GM19035 (cell line): ENCODE measurements at regions not wholly inside any gene's neighbourhood (a gene's known extent, or its start where the extent isn't known, plus 50 kb on each side); places are given as distances from the start of the nearest gene placed in this dataset.
A peak's percentile ranks its signal among the peaks of the same experiment; 100 is the strongest.

Experiments
- ATAC-seq: cut with Tn5 transposase; IDR thresholded peaks from one replicate; pipeline ENCODE4 v1.9.1; 2021; ENCODE audit not compliant: unreplicated experiment

DNA sequence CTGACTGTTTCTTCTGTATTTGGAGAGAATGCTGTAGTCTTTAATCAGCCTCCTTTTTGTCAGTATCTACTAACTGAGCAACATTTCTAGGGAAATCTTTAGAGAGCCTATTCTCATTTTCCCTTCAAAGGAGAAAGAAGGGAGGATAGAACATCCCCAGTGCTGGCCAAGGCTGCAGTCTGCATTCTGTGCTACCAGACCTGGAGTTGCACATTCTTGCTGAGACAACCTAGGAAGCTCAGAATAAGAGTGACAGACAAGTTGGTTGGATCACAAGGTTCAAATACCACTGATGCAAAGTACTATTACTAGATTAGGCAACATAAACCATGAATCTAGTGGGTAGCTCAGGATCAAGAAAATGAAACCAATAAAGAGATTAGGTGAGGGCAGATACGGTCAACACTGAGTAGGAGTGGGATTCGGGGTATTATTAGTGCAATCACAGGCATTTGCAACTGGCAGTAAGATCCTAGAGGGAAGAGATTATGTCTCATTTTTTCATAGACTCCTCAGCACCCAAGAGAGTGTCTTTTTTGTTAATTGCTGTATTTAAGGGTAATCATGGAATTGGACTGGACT is 213.5 kb upstream of the FAM83B start:
- ATAC-seq = no peak

DNA sequence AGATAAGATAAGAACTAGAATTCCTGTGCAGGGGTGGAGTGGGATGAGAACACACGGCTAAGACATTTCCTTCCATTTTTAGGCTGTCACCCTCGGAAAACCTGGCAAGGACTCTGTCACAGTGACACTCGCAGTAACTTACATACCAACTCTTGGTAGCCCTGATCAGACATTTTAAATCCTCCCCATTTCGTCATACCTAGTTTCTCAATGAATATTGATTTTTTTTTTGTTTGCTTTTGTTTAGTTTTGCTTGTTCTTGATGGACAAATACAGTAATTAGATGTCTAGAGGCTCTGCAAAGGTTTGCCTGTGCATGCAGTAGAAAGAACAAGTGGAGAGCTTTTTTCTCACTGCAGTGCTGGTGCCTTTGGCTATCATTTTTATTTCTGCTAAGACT is 213.0 kb upstream of the FAM83B start:
- no peak for ATAC-seq

DNA sequence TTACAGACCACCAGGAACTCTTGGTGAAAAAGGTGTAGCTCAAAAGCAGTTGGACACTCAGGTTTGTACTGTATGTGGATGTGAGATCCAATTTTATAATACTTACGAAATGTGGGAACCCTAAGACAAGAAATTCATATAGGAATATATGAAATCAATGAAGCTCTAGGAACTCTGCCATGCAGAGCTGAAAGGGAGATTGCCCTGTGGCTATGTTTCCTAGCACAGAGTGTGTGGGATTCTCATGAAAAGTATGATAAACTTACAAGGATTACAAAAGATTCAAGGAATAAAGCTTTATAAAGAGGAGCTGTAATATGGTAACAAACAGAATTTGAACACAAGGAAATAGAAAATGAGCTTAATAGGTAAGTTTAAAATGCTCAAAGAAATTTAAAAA is 205.7 kb upstream of the FAM83B start:
- no peak for ATAC-seq

DNA sequence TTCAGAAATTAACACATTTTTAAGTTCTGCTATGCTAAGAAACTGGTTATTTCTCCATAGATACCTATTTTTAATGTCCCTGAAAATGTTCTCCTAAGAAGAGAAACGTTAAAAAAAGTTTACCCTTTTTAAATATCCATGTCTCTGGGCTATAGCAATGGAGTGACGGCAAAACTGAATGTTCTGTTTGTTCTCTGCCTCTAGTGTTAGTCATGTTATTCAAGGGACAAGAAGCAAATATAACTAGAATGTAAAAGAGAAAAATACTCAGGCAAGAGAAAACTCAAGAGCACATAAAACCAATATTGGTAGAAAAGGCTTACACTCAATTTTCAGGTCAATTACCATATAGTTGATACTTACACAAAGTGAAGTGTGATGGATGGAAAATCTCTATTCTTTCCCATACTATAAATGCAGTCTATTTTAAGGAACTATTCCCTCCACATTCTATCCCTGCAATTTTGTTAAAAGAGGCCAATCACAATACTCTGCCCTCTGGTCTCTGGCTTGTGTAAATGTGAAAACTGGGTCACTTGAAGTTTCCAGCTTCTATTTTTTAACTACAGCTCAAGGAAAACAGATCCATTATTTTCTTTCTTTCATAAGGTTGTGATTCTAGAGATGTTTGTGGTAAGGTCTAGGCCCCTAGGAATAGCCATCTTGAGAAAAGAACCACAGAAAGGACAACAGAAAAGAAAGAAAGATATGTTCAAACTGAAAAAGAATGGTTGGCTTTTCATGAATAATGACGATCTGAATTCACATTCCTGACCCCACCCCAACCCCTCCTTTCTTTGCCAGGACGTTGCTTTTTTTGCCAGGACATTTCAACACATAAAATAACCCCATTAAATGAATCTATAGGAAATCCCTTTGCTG is 200.3 kb upstream of the FAM83B start:
- no peak for ATAC-seq

DNA sequence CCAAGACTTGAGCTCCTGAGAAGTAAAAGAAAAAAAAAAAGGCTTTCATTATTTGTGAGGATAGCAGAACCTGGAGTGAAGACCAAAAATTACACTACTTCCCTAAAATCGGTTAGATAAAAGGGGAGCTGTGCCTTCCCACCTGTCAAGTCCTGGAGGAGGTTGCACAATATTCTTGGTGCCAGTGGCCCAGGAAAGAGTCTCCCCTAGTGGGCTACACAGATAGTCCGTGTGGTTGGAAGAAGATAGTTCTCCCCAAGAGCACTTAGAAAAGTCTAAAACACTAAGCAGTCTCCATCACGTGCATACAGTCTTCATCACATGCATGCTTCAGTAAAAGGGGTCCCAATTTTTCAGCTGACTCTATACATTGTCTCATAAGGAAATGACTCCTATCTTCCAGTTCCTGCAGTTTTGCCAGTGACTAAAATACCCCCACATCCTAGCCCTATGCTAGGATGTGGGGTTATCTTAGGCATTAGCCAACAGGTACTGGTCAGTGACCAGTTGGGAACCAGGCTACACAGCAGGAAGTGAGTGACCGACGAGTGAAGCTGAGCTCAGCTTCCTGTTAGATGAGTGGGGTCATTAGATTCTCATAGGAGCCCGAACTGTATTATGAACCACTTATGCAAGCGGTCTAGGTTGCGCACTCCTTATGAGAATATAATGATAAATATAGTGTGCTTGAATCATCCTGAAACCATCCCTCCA is 199.5 kb upstream of the FAM83B start:
- ATAC-seq = no peak

DNA sequence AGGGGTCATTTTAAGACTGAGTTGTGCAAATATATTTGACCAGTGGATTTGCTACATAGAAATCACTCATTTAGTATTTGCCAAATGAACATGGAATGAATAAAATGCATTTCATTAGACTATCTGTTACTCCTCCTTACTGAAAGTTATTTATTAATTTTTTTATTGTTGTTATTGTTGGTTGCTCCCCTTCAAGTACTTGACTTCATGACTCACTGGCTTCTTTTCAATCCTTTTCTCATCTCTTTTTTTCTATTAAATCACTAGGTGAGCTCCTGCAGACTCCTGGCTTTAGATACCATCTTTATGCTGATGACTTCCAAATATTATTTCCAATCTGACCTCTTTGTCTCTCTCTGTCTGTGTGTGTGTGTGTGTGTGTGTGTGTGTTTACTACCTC is 192.2 kb upstream of the FAM83B start:
- no peak for ATAC-seq

DNA sequence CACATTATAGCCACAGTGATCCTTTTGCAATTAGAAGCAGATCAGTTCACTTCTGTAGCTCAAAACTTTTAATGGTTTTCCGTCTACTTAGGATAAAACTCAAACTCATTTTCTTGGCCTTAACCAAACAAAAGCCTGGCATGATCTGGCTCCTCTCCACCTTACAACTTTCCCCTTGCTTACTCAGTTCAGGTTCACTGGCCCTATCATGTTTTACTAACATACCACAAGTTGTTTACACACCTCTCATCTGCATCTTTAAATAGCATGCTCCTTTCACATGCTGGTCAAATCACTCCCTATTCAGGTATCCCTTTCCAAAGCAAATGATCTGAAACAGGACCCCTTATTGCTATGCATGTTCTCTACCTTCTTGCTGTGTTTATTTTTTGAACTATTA is 191.4 kb upstream of the FAM83B start:
- ATAC-seq = no peak

DNA sequence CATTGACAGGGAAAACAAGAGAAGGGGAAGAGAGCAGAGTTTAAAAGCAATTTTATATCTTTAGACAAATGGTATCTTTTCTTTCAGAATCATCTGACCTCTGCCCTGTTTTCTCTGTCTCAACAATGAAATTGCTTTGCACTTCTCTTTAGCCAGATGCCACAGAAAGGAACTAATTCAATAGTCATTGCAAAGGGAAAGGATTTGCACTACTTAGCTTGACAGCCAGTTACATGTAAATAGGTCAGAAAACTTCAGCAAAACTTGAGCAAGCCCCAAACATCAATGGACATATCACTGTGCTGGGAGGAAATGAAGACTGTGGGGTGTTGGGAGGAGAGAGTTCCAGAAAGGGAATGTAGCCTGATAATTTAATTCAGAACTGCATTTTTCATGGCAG is 181.3 kb upstream of the FAM83B start:
- ATAC-seq = no peak

DNA sequence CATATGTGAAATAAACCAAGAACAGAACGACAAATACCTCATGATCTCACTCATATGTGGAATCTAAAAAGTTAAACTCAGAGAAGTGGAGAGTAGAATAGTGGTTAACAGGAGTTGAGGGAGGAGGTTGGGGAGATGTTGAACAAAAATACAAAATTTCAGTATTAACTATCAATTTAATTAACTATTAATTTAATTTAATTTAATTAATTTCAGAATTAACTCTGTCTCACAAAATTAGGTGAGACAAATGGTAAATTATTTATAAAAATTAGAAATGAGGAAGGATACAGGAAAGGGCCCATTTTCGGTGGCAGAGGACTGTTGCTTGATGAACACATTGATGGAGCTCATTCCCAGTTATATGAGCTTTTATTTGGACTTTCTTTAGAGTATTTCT is 166.0 kb upstream of the FAM83B start:
- no peak for ATAC-seq

DNA sequence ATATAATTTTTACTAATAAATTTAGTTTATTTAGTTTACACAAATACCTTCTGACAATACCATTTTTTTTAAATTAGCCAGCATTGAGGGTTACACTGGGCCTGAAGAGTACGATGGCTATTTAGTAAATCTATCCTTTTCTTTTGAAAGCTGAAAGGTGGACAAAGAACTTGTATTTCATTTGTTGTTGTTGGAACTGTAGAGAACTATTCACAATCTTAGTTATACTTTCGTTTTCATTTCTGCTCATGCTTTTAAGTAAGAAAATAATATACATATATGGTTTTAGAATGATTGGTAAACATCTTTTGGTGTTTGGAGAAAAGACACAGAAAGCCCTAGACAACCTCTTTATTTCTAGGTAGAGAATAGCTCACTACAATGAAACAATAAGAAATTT is 165.3 kb upstream of the FAM83B start:
- no peak for ATAC-seq

DNA sequence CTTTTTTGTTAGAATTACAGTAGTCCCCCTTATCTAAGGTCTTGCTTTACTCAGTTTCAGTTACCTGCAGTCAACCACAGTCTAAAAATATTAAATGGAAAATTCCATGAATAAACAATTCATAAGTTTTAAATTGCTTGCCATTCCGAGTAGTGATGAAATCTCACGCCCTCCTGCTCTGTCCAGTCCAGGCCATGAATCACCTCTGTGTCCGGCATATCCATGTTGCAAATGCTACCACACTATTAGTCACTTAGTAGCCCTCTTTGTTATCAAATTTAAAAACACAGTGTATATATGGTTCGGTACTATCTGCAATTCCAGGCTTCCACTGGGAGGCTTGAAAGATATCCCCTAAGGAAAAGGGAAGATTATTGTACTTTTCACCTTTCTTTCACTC is 164.6 kb upstream of the FAM83B start:
- no peak for ATAC-seq

DNA sequence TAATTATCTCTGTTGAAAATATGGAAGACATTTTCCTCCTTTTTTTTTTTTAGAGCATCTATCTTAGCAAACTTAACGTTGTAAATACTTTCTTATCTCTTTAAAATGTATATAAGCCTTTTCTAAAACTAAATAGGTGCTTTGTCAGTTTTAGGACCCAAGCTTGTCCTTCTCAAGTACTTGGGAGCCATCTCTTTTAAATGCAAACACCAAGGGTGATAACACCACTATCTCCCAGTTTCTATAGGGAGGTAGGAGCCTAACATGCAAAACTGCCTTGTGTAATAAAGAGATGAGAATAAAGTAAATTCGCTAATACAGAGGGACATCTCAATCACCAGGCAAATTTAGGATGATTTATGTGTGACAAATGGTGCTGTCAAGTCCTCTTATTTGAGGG is 157.0 kb upstream of the FAM83B start:
- no peak for ATAC-seq

DNA sequence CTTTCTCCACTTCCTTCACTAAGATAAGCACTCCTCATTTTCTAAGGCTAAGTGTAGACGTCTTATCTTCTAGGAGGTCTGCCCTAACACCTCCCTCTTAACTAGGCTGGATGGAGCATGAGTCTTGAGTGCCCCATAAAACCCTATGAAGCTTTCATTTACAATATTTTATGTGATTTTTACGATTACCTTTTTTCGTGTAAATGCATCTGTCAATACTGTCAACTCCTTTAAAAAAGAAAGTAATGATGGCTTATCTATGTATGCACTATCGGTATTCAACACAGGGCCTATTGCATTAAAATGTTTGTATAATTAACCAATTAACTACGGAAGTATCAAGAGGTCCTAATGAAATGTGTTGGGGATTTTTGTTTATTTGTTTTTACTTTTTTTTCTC is 156.0 kb upstream of the FAM83B start:
- no peak for ATAC-seq

DNA sequence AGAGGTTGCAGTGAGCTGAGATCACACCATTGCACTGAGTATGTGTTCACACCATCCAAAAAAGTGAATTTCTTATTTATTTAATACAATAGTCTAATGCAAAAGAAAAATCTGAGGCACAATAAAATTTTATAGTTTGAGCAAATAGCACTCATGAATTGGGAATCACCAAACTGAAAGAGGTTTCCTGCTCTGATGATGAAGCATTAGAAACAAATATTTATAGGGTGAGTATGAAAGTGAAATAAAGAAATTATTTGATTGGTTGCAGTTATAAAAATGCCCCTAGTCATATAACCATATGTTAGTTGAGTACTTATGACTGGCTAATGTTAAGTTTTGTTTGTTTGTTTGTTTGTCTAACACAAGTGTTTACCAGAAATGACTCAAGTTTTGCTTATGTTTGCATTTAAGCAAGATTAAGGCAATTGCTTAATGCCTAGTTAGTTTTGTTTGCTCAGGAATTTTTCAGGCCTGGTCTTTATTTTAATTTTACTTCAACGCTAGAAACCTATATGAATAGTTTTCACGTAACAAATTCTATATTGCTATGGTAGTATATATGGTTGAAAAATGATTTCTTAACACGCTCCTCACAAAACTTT is 151.5 kb upstream of the FAM83B start:
- ATAC-seq = no peak

DNA sequence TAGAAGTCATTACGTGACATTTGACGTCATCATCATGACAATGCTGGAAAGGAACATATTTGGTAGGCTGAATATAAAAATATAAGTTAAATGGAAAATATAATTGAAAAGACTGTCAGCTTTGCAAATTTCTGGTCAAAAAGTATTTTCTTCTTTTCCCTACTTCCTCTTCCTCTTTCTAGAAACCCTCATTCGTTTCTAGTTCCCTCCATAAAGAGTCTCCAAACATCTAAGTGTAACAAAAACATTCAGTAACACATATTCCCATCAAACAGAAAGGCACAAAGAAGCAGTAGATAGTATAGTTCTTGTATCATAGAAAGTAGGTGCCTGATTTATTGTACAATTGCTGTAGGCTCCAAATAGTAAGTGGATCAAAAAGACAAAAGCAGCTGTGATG is 150.8 kb upstream of the FAM83B start:
- ATAC-seq = no peak

DNA sequence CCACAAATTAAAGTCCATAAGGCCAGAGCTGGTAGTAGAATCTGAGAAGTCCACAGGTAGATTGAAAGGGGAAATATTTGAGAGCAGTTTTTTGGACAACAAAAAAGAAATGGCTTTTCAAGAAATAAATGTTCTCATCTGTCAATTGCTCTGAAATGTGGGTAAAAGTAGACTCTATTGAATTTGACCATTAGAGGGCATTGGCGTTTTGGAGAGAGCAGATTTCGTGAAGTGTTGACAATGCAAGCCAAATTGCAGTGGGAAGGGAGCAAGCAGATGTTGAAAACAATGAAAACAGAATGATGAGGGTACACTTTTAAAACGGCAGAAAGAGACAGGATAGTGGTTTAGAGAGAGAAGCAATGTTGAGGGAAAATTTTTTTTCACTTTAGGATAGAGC is 149.1 kb upstream of the FAM83B start:
- no peak for ATAC-seq

DNA sequence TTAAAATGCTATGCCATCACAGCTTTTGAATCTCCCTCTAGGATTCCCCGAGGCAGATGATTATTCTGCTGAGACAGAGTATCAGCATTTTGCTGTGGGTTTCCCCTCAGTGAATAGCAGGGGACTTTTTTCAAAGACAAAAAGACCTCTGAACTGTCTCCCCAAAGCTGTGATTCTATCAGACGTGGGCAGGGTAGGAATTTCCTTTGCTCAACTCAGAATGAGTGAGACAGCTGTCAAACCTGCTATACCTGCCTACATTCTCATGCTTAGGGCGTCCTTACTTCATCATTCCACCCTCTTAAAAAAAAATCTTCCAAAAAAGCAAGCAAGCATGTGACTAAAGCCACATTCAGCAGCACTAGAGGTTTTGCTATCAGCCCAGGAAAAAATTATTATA is 147.6 kb upstream of the FAM83B start:
- ATAC-seq = peak; percentile 62

DNA sequence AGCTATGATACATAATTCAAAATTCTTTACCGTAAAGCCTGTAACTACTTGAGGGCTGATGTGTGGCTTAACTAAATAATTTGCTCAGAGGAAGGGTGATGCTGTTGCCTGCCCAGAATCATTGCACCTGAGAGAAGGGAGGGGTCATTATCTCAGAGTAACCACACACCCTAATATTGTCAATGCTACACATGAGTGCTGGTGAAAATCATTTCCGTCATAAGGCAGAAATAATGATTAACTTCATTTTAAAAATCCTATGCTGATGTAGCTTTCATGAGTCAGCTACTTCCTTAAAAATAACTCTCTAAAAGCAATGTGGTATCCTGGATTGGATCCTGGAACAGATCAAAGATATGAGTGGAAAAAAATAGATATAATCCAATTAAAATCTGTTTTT is 146.4 kb upstream of the FAM83B start:
- ATAC-seq = no peak

DNA sequence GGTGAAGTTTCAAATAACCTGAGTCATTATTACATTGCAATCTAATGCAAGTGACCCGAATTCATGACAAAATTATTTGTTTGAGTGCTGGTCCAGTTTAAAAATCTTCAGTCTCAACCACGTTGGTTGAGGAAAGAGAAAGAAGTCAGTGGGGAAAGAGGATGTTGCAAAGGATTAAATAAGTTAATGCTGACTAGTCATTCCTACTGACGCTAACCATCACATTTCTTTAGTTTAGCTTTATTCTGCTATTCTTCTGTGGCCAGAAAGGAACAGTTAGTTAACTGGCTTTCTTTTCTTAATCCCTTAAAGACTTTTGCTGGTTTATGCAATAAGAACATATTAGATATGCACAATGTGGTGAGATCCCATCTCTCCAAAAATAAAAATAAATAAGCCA is 143.8 kb upstream of the FAM83B start:
- no peak for ATAC-seq

DNA sequence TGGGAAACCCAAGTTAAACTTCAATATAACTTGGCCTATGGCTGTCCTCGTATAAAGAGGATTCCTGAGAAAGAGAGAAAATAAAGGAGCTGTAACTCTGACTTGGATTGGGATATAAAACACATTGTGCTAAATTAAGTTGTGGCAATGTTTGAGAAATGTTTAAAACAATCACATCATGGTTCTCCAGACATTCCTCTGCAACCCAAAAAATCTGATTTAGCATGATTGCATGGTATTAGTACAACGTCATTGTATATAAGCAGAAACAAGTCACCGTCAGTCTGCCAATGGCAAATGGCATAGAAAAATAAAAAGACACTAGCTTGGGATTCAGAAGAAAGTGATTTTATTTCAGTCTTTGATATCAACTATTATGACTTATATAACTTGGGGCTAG is 140.2 kb upstream of the FAM83B start:
- ATAC-seq = no peak

DNA sequence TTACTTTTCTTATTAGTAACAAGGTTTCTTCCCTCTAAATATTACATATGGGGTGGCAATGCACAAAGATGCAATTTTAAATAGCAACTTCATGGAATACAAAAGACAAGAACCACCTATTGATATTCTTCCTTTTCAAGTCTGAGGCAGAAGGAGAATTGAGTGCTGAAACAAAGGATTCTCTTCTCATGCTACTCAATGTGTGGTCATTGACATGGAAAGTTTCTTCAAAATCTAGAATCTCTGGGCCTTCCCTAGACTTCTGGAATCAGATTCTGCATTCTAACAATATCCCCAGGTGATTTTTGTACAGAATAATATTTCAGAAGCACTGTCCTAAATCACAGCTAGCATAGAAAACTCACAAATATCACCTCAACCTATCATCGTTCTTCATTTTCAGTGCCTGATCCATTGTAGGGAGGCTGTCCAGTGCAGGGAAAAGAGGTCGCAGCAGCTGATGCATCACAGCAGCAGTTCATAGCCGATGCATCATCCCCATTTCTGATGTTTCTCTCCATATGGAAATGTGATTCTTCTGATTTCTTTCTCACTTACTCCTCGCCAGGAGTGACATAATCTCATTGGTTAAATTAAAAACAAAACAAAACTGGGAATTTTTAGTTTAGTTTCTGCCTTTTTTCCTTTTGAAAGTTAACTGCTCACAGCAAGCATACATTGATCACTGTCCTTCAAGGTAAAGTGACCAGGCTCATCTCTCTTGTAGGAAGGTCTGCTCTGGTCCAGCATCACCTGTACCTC is 139.5 kb upstream of the FAM83B start:
- no peak for ATAC-seq
